GM10266 (cell line): ENCODE measurements at regions not wholly inside any gene's neighbourhood (a gene's known extent, or its start where the extent isn't known, plus 50 kb on each side); places are given as distances from the start of the nearest gene placed in this dataset.

Experiments
- DNase-seq: peaks from one replicate; pipeline ENCODE4 v3.0.0; 2012; ENCODE audit errors: extremely low spot score
- TF ChIP-seq, protein P1 (sequence below): IDR thresholded peaks from 2 replicates; pipeline ENCODE4 v1.5.1; 2012; ENCODE audit warnings: mild to moderate bottlenecking, low read depth; ENCODE audit not compliant: control insufficient read depth, insufficient read depth; ENCODE audit errors: missing control alignments

DNA sequence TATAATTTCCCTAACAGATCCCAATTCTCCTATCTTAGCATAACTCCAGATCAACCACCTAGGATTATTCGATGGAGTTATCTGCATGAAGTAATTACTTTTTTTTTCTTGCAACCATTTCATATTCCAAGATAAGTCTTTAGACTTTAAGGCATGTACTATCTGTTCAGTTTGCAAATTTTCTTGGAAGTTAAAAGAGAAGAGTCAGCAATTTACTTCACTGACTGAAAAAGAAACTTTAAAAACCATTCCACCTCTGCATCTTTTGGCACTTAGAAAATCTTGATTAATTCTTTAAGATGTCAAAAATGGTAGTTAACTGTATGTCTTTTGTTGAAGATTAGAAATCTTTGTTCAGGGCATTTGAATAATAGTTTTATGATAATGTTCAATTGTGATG lies 830.5 kb upstream of the KLHL29 start:
- no peak for DNase-seq
- TF ChIP-seq, protein P1, sequence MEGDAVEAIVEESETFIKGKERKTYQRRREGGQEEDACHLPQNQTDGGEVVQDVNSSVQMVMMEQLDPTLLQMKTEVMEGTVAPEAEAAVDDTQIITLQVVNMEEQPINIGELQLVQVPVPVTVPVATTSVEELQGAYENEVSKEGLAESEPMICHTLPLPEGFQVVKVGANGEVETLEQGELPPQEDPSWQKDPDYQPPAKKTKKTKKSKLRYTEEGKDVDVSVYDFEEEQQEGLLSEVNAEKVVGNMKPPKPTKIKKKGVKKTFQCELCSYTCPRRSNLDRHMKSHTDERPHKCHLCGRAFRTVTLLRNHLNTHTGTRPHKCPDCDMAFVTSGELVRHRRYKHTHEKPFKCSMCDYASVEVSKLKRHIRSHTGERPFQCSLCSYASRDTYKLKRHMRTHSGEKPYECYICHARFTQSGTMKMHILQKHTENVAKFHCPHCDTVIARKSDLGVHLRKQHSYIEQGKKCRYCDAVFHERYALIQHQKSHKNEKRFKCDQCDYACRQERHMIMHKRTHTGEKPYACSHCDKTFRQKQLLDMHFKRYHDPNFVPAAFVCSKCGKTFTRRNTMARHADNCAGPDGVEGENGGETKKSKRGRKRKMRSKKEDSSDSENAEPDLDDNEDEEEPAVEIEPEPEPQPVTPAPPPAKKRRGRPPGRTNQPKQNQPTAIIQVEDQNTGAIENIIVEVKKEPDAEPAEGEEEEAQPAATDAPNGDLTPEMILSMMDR = no peak

DNA sequence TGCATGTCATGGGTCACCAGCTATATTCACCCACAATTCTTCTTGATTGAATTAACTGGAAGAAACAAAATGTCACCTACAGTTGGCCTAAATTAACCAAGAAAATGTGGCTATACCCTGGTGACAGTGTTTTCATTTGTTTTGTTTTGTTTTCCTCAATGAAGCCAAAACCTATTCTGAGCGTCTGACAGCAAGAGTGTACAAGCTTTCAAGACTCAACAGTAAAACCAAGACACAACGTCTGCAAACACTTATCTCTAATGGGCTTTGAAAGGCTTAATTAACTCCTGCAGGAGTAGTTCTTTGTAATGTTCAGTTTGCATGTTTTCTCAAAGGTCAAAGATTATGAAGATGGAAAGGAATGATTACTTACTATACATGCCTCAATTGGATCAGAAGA lies 827.6 kb upstream of the KLHL29 start:
- TF ChIP-seq, protein P1 = no peak
- DNase-seq = no peak

DNA sequence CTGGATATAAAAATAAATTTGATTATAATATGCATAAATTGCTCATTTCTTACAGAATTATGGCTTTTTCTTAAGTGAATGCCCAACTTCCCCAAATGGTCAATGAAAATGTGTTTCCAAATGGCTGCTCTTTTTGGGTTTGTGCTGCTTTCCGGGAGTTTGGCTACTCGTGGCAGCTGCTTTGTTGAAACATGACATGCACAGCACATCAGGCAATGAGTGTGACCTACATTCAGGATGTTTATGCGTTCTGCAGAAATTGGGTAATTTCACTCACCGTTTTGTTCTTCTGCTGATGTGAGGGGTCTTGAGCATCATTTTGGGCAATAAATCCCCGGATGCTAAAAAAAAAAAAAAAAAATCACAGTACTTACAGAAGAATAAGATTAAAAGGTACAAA lies 825.0 kb upstream of the KLHL29 start:
- DNase-seq = no peak
- TF ChIP-seq, protein P1 = no peak

DNA sequence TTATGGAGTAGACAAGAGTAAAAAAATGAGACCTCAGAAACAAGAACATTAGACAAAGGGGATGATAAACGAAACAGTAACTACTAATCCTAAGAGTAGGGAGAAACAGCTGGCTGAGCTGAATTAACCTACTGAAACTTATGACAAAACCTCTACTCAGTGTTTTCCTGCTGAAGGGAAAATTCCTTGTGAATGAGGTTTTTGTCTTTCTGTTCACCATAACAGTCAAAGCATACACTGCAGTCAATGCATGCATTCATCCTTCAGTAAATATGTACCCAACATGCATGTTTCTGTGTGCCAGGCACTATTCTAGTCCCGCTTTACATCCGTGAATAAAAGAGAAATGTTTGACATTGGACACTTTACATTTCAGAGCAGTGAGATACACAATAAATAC lies 805.6 kb upstream of the KLHL29 start:
- no peak for DNase-seq
- TF ChIP-seq, protein P1 = no peak

DNA sequence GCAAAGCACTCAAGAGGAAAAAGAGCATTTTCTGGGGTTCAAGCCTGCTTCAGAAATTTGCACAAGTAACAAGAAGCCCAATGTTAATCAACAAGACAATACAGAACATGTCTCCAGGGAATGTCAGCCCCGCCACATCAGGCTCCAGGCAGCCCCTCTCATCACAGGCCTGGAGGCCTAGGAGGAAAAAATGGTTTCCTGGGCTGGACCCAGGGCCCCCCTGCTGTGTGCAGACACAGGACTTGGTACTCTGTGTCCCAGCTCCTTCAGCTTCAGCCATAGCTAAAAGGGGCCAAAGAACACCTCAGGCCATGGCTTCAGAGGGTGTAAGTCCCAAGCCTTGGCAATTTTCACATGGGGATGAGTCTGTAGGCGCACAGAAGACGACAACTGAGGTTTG lies 802.9 kb upstream of the KLHL29 start:
- no peak for DNase-seq
- TF ChIP-seq, protein P1 = no peak

DNA sequence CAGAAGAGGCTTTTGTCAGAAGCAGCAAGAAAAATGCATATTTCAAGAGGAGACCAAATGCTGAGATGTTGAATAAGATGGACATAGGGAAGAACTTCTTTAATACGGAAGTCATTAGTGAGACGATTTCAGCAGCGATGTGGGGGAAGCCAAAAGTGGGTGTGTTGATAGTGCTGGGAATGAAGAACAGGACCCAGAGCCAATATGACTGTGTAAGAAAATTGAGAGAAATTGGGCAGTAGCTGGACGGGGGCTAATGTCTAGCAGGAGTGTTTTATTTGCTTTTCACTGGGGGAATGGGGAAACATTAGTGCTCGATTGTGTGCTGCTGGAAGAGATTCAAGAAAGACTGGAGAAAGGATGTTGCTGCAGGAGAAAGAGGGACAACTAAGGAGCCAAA lies 788.7 kb upstream of the KLHL29 start:
- no peak for DNase-seq
- TF ChIP-seq, protein P1 = no peak

DNA sequence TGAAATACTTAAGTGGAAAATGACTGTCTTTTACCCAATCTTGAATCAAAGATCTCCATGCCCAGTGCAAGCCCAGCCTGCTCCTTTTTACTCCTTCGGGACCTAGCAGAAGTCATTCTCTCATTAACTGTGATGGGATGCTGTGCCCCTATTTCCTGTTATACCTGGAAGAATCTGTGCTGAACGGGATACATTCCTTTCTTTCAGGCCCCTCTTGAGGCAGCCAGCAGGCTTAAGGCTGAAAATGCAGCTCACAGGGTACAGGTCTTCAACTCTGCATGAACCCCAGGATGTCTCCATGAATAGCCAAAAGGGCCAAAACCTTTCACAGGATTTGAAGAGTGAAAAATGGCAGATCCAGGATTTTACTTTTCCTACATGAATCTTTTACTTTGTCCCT lies 784.8 kb upstream of the KLHL29 start:
- TF ChIP-seq, protein P1 = no peak
- DNase-seq = no peak
